Fibroblast of skin of right biceps (primary cell): ENCODE measurements at regions not wholly inside any gene's neighbourhood (a gene's known extent, or its start where the extent isn't known, plus 50 kb on each side); places are given as distances from the start of the nearest gene placed in this dataset.
"Not testable (repeated sequence)": the region's sequence is repeated elsewhere in the genome, so short reads cannot be mapped to it uniquely, and the experiment has no call there.

Experiments used
- DNase-seq: peaks from one replicate; pipeline ENCODE4 v3.0.0-alpha.2; 2013

DNA sequence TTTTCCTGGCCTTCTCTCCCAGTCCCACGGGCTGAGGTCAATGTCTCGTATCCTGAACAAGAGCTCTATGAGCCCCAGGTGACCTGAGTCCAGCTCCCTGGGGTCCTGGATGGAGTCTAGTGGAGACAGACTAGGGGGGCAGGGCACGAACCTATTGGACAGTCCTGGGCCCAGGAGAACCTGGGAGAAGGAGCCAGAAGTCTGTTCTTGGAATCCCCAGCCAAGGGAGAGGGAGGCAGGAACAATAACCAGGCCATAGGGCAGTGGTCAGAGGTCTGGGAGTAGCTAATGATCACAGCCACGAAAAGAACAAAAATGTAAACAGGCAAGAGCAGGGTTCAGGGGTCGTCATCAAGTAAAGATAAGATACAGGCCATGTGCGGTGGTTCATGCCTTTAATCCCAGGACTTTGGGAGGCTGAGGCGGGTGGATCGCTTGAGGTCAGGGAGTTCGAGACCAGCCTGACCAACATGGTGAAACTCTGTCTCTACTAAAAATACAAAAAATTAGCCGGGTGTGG lies 60.8 kb downstream of the COPRS start:
- DNase-seq, result no peak

DNA sequence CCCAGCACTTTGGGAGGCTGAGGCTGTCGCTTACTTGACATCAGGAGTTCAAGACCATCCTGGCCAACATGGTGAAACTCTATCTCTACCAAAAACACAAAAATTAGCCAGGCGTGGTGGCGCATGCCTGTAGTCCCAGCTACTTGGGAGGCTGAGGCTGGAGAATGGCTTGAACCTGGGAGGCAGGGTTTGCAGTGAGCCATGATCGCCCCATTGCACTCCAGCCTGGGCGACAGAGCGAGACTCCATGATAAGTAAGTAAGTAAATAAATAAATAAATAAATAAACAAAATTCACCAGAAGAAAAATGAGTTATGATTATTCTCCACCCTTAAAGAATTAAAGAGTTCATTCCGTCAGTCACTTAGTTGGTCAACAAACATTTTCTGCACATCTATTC lies 63.1 kb downstream of the COPRS start:
- not testable (repeated sequence) for DNase-seq

DNA sequence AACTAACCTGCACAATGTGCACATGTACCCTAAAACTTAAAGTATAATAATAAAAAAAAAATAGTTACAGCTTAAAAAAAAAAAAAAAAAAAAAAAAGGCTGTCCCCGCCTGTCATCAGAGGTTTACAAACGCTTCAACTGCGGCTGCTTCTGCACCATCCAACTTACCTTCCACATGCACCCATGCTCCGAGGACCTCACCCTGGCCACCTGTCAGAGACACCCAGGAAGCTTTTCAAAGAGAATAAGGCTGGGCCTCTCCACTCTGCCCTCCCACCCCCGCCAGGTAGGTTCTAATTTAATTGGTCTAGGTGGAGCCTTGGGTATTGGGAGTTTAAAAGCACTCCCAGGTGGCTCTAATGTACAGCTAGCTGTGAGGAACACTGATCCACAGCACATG lies 64.9 kb downstream of the COPRS start:
- no peak for DNase-seq

DNA sequence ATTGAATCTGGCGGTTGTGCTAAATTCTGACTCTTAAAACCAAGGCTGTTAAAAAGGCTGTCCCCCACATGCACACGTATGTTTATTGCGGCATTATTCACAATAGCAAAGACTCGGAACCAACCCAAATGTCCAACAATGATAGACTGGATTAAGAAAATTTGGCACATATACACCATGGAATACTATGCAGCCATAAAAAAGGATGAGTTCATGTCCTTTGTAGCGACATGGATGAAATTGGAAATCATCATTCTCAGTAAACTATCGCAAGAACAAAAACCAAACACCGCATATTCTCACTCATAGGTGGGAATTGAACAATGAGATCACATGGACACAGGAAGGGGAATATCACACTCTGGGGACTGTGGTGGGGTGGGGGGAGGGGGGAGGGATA lies 65.4 kb downstream of the COPRS start:
- not testable (repeated sequence) for DNase-seq

DNA sequence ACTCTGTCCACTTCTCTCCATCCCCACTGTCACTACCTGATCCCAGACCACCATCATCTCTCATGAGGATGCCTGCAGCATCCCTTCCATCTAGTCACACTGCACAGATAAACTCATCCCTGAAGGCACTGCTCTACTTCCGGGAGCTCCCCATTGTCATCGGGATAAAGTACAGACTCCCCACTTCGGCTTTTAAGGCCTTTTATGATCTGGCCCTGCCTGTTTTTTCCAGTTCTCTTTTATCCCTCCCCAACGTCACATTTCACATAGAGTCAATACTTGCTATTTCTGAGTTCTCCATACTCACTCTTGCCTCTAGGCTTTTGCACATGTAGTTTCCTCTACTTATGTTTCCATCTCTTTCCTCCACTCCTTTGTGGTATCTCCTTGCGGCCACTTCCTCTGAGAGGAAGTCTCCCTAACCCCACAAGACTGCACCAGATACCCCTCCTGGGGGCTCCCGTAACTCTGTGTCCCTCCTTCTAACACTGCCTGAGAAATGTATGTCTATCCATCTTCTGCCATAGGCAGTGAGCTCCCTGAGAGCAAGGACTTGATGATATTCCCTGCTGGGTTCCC lies 66.9 kb downstream of the COPRS start:
- no peak for DNase-seq

DNA sequence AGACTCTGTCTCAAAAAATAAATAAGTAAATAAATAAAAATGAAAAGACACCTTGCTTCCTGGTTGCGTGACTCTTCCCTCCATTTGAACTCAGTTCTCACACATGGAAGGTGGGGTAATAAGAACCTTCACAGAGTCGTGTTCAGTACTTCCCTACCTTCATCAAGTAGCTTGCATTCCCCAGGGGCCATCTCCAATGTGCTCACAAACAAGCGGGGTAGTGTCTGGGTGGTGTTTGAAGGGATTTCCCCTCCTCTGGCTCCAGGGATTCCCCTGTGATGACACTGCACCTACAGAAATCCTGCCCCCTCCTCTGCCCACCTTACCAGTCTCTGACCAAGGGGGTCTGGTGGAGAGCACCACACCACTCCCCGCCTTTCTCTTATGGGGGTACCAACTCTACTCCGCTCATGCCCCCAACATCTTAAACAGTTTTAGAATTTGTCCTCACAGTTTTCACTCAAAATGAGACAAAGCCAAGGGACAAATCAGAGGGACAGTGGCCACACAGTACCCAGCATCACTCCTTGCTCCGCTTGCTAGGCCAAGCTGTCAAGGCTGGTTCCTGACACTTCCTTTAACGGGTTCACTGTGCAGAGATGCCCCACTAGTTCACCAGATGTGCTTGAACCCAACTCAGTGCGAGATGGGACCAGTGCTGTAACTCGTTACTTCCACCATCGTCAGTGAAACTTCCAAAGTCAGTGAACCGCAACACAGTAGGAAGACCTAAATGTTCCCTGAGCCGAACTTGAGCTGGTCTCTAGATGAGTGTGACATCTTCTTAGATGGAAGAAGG lies 69.1 kb downstream of the COPRS start:
- no peak for DNase-seq

DNA sequence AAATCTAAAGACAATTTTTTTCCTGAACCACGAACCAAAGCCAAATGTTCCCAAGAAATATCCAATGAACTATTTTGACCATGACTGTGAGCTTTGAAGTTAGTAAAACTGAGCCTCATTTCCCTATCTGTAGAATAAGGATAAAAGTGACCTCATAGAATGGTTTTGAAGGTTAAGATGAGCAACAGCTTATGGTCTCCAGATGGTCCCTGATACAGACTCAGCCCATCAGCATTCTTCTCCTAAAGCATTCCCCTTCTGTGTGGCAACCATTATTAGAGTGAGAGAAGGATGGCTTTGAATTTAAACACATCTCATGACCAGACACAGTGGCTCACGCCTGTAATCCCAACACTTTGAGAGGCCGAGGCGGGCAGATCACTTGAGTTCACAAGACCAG lies 70.1 kb downstream of the COPRS start:
- DNase-seq, result peak; percentile 75

DNA sequence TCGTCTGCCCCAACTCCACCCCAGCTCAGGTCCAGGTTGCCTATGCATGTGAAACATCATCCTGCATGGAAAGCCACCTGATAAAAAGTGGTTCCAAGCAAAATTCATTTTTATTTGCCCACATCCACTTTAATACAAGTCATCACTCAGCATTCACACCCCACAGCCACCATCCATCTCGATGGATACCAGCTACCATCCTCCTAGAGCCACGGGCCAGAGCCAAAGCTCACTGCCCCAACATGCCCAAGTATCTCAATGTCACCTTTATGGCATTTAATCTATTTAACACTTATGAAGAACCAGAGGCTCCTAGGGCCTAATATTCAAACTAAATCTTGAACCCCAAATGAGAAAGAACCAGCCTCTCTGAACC lies 70.5 kb downstream of the COPRS start:
- DNase-seq, result no peak

DNA sequence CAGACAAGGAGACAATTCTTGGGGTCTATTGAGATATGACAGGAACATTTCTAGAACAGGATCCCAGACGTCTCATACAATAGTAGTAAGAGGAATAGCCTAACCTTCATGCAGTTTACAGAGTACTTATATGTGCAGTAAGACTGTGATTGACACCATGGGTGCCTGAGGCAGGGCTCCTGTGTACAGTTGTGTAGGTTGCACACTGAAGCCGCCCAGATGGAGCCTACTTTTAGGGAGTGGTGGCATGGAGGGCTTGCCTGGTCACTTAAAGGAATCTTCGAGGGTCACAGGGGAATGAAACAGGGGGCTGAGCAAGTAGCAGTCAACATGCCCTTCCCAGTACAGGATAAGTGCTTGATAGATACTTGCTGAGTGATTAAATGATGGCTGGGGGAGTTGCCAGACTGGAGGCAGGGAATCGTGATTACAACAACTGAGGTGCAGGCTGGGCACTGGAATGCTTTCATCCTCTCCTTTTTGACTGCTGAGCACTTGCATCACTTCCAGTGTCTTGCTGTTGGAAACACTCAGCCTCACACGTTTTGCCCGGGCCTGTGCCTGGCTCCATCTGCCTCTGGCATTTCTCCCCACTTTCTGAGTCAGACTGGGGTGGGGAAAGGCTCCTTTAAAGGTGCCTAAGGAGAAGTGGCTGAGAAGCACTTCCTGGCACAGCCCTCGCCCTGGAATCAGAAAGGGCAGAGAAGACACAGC lies 71.0 kb downstream of the COPRS start:
- DNase-seq, result peak; percentile 92

DNA sequence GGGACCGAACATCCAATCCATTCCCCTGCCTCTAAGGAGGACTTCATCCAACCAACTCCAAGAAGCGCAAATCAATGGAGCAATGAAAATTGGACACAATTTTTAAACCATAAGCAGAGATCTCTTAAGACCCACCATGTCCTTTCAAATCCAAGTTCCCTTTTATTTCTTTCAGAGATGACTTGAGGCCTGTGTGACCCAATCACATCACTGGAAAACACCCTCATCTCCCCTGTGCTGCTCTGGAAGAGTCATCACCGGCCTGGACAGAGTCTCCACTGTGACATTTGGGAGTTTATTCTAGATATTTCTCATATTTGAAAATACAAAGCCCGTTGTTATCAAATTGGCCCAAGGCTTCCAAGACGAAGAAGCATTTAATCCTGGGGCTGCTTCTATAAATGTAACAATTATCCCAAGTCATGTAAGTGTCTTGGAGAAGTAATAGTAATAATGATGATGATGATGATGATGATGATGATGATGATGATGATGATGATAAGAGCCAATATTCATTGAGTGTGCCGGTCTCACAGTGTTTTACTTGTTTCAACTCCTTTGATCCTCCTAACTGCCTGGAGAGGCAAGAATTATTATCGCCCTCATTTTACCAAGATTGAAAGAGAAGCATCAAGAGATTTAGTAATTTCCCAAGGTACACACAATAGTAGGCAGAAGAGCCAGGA lies 72.1 kb downstream of the COPRS start:
- DNase-seq, result no peak

DNA sequence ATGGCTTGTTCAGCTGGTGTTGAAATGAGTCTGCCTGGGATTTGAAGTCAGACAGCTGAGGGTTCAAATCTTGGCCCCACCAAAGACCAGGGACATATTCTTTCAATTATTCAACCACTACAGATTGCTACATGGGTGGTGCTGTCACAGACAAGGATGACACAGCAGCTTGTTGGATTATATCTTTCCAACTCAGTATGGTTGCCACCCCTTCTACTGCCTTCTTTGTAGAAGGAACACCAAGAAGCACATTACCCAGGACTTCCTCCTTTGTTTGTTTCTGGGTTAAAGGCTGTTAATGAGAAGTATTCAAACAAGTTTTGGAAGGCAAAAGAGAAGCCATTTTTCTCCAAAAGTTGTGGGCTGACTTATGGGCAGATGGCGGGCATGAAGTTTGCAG lies 78.6 kb downstream of the COPRS start:
- DNase-seq, result no peak

DNA sequence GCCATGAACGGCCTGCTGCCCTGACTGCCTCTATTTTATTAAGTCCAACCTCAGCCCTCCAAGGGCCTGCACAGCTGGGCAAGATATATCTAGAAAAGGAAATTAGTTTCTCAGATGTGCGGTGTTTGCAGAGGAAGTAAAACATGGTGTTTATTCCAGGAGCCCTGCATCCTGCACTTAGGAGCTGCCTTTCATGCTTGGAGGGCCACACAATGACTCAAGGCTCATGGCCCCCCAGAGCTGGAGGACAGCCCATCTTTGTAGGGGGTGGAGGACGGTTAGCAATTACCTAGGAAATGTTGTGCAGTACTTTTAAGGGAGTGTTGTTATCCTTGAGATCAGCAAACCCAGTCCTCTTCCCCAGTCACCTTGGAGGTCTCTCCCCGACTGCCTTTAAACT lies 80.5 kb downstream of the COPRS start:
- peak; percentile 61 for DNase-seq

DNA sequence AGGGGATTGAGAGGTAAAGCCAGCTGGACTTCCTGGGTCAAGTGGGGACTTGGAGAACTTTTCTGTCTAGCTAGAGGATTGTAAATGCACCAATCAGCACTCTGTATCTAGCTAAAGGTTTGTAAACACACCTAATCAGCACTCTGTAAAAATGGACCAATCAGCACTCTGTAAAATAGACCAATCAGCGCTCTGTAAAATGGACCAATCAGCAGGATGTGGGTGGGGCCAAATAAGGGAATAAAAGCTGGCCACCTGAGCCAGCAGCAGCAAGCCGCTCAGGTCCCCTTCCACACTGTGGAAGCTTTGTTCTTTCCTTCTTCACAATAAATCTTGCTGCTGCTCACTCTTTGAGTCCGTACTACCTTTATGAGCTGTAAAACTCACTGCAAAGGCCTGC lies 87.7 kb downstream of the COPRS start:
- DNase-seq, result not testable (repeated sequence)

DNA sequence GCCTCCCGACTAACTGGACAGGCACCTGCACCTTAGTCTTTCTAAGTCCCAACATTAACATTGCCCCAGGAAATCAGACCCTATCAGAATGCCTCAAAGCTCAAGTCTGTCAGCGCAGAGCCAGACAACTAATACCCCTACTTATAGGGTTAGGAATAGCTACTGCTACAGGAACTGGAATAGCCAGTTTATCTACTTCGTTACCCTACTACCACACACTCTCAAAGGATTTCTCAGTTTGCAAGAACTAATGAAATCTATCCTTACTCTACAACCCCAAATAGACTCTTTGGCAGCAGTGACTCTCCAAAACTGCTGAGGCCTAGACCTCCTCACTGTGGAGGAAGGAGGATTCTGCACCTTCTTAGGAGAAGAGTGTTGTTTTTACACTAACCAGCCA lies 88.5 kb downstream of the COPRS start:
- not testable (repeated sequence) for DNase-seq

DNA sequence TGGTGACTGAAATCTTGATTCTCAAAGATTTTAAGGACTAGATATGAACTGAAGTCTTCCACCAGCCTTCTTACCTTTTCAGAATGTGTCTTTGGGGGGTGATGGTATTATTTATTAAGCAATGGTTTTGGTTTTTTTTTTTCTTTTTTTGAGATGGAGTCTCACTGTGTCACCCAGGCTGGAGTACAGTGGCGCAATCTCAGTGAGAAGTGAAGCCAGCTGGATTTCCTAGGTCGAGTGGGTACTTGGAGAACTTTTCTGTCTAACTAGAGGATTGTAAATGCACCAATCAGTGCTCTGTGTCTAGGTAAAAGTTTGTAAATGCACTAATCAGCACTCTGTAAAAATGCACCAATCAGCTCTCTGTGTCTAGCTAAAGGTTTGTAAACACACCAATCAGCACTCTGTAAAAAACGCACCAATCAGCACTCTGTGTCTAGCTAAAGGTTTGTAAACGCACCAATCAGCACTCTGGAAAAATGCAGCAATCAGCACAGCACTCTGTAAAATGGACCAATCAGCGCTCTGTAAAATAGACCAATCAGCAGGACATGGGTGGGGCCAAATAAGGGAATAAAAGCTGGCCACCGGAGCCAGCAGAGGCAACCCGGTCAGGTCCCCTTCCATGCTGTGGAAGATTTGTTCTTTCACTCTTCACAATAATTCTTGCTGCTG lies 97.1 kb downstream of the COPRS start:
- DNase-seq, result not testable (repeated sequence)

DNA sequence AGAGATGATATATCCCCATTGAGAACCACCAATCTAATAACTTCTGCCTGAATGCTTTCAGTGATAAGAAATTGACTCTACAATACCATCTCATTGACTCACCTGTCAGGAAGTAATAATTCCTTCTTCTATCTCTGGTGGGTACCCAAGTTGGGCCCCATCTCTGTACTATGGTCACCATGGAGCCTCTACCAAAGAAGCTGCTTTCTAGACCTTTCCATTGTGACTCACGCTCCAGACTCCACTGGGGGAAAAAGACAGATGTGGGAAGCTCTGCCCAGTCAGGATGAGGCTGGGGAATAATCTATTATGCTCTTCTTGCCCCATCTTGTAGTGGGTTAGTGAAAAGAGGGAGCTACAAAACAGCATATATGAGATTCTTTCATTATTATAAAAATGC lies 100.4 kb downstream of the COPRS start:
- peak; percentile 70 for DNase-seq

DNA sequence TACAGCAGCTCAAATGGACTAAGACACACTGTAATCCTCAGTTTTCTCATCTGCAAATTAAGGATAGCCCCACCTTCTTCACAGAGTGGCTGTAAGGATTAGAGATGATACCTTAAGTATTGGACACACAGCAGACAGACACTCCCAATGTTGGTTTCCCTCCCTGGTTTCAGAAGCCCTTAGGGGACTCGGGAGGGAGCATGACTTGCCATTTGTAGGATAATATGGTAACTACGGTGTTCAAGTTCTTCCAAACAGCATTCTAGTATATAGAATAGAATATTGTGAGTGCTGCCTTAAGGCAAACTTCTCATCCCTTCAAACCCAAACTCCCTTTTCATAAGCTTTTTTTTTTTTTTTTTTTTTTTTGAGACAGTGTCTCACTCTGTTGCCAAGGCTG lies 101.9 kb downstream of the COPRS start:
- no peak for DNase-seq

DNA sequence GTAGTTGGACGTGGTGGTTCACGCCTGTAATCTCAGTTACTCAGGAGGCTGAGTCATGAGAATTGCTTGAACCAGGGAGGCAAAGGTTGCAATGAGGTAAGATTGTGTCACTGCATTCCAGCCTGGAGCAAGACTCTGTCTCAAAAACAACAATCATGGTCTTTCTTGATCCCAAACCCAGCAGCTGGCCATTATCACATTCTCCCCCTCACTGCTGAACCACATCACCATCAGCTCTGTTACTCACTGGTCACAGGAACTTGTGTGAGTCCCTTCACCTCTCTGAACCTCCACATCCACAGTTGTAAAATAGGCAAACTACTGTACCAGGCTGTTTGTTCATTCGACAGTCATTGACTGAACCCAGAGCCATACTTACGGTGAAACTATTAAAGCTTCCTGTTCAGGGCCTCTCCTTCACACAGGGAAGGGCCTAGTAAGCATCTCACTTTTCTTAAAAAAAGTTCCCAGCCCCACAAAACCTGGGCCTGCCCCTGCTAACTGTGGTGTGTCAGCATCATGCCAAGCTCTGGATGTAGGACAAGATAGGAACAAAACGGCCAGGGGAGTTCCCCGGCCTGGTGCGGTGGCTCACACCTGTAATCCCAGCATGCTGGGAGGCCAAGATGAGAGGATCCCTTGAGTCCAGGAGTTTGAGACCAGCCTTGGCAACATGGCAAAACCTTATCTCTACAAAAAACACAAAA lies 104.7 kb downstream of the COPRS start:
- peak; percentile 90 for DNase-seq

DNA sequence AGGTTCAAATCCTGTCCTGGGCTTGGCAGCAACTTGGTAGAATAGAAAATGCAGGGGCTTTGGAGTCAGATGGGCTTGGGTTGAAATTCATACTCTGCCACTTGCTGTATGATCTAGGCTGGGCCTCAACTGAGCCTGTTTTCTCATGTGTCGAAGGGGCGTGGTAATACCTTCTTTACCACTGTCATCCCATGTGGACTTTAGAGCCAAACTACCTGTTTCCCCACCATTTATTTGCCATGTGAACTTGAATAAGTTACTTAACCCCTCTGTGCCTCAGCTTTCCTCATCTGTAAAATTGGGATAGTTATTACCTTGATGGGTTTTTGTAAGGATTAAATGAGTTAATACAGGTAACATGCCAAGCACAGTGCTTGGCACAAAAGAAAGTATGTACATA lies 106.0 kb downstream of the COPRS start:
- DNase-seq, result no peak

DNA sequence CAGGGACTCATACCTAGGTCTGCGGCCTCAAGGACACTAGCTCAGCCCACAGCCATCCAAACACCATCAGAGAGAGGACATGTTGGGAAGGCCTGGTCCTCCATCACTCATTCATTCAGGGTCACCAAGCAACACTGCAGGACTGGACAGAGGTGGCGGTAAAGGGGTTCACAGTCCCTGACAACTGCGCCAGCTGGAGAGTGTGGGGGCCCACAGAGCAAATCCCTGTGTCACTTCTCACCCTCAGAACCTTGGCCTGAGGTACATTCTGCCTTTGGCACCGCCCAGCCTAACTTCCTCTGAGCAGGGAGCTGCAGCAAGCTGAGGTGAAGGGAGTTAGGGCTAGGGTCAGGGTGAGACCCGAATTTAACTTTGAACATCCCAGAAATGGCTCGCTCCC lies 106.5 kb downstream of the COPRS start:
- no peak for DNase-seq

DNA sequence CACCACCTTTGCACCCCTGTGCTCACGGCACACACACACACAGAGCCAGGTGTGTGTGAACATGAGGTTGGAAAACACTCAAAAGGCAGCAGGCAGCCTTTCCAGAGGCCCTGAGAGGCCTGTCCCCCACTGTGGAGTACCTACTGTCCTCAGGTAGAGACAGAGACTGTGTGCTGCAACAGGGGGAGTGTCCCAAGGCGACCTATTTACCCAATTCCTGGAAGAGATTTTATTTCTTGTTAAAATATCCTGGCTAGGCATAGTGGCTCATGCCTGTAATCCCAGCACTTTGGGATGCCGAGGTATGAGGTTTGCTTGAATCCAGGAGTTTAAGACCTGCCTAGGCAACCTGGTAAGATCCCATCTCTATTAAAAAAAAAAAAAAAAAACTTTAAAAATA lies 108.5 kb downstream of the COPRS start:
- no peak for DNase-seq

DNA sequence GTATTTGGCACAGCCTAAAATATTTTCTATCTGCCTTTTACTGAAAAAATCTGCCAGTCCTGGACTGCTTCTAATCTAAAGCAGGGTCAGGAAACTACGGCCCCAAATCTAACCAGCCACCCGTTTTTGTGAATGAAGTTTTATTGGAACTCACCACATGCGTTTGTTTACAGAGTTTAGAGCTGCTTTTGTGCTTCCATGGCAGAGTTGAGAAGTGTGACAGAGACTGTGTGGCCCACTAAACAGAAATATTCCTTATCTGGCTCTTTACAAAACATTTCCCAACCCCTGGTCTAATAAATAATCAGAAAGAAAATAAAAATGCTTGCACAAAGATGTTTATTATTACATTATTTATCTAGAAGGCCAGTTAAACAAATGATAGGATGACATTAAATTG lies 110.2 kb downstream of the COPRS start:
- no peak for DNase-seq
